ENCODE measurements at regions not wholly inside any gene's neighbourhood (a gene's known extent, or its start where the extent isn't known, plus 50 kb on each side); places are given as distances from the start of the nearest gene placed in this dataset.

DNA sequence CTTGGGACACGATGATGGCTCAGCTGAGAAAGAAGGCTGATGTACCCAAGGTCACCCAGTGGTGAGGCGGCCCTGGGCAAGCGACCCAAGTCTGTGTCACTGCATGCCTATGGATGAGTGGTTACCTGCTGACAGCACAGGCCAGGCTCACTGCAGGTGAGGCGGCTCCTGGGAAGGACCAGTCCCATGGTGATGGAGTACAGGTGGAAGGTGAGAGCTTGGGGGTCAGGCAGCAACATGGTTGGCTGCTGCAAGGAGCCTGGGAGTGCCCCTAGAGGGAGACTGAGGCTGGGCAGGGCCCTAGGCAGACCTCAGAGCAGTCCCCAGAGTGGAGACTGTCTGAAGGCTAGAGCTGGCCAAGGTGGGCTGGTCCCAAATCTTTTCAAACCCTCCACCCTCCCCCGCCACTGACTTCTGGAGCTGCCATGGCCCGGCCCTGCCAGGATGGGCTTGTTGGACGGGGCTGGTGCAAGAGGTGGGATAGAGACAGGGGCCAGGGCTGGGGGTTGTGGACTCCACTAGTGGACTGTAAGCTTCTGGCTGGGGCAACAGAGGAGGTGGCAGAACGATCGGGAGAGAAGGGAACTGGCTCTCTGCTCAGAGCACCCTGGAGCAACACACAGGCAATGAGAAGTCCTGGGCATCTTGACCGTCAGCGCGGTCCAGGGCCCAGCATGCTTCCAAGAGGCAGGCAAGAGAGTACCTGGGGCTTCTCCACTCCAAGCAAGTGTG is 72.5 kb upstream of the SLC6A11 start:
- no peak for DNase-seq

DNA sequence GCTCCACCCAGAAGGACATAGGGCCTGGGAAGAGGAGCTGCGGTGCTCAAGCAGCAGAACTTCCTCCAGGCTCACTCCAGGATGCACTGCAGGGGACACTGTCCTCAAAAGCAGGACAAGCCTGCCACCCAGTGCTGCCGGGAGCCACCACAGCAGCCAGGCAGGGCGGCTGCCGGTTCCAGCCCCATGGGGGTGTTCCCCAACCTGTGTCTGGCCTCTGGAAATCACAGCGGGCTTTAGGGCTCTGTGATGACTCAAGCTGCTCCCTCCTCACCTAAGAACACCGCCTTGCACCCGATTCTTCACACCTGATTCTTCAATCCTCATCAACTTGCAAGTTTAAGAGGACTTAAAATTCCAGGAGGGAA is 71.9 kb upstream of the SLC6A11 start:
- no peak for DNase-seq

DNA sequence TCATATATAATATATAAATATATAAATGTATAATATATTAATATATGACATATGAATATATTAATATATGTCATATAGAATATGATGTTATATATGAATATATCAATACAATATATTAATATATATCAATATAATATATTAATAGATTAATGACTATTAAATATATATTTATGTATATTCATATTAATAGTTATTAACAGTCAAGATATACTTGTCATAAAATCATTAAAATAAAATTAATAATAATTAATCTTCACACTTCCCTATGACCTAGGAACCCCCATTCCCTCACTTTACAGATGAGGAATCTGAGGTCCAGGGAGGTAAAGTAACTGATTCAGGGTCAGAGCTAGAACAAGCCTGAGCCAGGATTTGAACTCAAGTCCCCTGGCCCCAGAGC is 70.6 kb upstream of the SLC6A11 start:
- DNase-seq = no peak

DNA sequence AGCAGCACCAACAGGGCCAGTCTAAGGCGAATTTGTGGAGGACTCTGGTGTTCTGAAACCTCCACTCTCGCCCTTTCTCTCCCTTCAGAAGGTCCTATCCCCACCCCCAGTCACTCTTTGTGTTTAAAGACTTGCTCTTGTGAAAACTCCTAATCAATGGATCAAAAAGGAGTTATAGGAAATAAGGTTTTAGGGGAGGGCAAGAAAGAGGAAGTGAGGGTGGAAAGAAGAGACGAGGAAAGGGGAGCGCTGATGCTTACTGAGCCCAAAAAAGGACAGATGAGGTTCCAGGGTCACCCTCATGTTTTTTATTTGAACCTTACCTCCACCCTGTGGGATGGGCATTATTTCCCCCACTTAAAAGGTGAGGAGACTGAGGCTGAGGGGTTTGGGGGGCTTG is 70.0 kb upstream of the SLC6A11 start:
- DNase-seq = no peak

DNA sequence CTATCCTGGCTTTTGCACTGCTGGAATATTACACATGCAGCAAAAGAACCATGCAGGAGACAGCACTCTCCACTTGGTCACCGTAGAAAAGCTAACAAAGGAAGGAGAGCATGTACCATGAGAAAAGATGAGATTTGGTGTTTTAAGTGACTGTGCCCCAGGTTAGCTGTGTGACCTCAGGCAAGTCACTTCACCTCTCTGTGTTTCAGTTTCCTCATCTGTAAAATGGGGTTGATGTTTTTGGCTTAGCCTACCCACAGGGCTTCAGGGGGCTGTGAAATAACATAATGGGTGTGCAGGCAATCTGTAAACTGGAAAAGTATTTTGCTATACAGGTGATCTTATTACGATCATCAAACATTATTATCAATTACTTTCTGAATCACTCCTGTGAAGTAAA is 69.3 kb upstream of the SLC6A11 start:
- DNase-seq = no peak

DNA sequence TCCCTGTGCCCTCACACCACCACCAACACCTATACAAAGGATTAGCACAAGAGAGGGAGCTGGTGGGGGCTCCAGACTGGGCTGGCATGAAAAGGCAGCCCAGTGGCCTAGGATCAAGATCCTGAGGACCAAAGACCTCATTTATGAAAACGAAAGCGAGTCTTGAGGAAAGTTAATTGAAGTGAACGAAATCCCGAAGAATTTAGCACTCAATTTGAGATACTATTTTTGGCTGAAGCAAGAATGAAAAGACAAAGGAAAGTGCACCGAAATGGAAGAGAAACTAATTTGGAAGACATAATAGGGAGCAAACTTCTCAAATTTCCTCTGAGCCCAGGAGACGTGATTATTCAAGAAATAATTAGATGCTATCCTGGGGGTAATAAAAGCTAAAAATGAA is 68.7 kb upstream of the SLC6A11 start:
- DNase-seq = no peak

DNA sequence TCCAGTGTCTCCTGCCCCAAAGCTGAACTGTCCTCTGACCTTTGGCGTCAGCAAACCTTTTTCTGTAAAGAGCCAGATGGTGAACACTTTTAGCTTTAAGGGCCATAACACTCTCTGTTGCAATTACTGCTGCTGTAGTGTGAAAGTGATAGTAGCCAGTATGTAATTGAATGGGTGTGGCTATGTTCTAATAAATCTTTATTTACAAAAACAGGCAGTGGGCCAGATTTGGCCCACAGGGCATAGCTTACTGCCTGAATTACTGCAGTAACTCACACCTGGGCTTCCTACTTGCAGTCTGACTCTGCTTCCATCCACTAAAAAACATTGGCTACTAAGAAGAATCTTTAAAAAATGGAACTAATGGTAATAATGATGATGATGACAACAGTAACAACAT is 68.0 kb upstream of the SLC6A11 start:
- no peak for DNase-seq

DNA sequence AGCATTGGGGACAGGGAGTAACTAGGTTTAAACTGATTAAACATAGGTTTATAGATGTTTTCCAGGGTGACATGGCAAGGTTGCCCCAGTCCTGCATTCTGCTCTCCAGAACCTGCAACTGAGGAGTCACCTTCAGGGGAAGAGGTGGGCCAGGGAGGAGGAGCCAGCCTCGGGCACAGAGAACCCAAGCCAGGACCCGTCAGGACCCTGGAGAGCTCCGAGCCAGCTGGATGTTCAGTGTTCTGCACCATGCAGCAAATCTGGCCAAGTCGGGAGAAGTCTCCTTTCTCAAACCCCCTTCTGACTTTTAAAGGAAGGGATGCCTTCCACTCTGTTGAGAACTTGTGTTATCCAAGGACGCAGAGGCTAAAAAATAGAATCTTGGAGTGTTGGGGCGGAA is 62.1 kb upstream of the SLC6A11 start:
- DNase-seq = peak; percentile 47

DNA sequence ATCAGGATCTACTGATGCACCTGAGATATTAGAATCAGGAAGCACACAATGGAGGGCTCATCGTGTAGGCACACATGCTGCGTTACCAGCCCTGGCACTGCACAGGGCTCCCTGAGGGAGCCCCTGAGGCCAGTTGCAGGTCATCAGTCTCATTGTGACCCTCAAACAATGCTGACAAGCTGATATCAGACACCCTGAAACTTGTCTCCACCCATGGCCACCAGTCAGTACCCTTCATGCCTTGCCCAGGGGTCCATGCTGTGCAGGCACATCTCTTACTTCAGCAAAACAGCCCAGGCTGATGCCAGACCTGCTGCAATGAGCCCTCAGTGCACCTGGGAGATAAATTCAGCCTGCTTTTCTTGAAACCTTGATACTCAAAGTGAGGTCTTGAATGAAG is 59.5 kb upstream of the SLC6A11 start:
- DNase-seq = no peak

DNA sequence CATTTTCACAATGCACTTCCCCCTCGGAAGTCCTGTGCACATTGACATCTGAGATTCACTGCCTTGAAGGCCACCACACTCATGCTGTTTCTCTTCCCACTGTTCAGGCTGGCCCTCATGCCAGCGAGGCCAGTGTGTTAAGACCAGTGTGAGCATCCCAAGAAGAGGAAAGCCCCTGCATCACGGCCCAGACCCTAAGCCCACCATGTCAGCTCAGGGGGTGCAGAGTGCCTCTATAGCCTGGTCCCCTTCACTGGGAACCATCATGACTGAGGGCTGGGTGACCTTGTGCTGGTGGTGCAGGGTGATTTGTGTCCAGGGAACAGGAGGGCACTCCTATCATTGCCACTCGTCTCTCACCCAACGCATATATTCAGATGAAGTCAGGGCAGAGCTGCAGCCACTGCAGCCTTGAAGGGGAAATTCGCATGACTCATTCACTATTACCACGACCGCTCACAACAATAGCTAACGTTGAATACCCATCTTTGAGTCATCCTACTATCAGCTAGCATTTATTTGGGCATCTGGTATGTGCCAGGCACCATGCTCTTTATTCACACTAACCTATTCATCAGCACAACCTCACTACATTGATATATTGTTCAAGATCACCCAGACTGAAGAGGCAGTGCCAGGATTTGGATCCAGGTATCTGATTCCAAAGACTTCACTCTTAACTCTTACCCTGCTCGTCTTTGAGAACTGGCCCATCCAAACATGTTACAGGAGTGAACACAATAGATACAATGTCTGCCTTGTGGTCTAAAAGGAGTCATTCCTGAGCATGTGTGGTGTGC is 58.8 kb upstream of the SLC6A11 start:
- no peak for DNase-seq

DNA sequence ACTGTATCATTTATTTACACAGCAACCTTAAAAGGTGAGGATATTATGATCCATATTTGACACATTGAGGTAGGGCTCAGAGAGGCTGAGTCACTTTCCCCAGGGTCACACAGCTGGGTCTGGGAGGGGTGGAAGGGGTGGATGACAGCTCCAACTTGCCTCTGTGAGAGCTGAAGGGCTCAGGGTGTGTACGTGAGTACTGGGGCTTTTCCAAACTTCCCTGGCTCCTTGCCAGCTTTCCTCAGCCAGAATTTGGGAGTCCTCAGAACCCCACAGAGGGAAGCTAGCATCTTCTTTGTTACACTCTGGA is 58.3 kb upstream of the SLC6A11 start:
- no peak for DNase-seq

DNA sequence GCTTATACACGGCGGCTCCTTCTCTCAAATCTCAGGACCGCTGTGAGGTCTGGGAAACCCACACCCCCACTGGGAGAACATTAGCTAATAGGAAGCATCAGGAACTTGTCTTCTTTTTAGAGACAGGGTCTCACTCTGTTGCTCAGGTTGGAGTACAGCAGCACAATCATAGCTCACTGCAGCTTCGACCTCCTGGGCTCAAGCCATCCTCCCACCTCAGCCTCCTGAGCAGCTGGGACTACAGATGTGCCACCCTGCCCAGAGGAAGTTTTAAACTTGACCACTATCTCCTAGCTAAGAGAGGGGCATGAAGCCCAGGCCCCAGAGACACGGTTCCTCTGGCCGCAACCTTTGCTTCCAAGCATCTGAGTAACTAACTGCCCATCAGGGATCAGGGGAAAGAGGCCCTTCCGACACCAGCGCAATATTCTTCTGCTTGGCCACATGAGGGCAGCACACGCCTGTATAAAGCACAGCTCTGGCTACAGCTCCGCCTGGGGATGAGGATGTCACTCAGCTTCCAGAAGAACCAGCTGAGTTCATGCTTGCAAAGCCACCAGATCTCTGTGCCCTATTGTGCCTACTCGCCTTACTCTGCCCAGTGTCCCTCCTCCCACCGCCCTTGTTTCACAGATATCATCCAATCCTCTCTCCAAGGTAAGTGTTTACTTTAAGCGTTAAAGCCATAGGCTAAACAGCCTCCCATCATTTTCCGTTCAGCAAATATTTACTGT is 57.6 kb upstream of the SLC6A11 start:
- DNase-seq = peak; percentile 39

DNA sequence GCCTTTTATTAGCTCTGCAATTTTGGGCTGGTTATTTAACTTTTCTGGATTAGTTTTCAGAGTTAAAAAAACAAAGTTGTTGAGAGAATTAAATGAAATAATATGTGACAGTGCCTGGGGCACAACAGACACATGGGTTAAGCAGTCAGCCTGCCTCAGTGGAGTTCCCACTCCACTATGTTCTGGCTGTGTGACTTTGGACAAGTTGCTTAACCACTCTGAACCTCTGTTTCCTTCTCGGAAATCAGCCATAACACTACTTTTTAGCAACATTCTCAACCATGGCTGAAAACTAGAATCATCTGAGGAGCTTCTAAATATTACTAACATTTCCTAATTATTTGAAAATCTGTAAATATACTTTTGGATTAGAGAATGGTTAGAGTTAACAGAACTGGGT is 56.5 kb upstream of the SLC6A11 start:
- no peak for DNase-seq

DNA sequence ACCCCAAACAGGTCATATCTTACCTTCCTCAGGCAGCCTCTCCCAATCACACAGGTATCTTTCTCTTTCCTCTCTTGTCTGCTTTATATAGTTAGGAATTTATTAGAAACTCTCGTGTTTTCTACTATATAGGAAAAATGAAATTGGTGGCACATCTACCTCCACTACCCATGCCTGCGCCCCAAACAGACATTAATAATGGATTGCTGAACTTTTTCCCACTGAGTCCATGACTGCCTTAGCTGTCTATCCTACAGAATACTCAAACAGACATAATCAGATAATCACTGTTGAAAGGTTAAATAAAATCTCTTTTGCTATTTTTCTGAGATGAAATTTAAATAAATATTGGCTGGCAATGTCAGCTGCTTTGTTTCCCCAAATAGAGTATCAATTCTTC is 55.8 kb upstream of the SLC6A11 start:
- DNase-seq = no peak

DNA sequence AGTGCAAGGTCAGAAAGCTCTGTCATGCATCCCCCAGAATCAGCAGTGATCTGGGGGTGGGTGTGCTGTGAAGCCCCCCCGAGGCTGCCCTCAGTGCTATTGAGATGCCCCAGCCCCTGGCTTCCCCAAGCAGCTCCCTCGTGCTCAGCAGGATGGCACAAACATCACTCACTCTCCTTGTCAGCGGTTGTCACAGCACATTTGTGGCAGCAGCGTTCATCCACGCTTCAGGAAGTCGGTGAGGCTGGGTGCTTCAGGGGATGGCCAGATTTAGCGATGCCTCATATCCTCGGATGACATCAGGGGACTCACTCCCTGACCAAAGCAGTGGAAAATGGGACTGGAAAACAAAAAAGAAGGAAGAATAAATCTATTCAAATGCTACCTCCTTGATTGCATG is 54.4 kb upstream of the SLC6A11 start:
- DNase-seq = no peak

DNA sequence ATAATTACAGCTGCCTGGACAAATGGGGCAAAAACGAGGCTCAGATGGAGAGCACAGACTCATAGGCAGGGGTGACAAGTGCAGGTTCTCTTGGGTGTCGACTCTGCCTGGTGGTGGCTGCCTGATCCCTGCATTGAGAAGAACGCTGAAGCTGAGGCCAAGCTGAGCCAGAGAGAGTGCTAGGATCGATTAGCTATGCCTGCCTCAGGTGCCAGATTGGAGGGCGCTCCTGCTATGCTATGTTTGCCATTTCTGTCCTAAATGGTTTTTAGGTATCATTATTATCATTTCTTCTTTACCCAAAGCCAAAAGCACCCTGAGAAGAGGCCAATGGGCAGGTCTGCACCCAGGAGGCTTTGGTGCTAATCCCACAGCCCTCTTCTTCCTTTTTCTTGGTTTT is 53.9 kb upstream of the SLC6A11 start:
- no peak for DNase-seq

DNA sequence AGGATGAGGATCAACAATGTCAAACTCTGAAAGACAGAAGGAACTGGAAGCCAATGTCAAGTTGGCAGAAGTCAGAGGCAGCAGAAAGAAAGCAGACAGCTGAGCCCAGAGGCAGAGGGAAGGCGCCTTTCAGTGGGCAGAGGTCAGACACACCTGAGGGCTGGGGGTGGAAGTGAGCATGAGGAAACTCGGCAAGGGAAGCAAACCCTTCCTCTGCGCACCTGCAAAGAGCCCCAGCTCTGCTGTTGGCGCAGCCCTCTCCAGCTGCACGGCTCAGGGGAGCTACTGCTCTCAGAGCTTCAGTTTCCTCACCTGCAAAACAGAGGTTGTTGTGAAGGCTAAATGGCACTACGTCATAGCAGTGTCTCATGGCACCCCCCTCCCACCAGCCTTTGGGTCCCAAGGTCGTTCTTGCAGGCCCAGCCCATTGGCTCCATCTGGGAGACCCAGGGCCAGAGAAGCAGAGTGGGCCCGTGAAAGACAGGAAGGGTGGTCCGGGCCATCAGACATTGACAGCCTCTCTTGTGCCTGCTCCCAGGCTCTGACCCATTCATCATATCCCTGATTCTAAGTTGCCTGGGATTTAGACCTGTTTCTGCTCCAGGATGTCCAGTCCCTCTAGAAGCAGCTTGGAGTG is 53.3 kb upstream of the SLC6A11 start:
- no peak for DNase-seq

DNA sequence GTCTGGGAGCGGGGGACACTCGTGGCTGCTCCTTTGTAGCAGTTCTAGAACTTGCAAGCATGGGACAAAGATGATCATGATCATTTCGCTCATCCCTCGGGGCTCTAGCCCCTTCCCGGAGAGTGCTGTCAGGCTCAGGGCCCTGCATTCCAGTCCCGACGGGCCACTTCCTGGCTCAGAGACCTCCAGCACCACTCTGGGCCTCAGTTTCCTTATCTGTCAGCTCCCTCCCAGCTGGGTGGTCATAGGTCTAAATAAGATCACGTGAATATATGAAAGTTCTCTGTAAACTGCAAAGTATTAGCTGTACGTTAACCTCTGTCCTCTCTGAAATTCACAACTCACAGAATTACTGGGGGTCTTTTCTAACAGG is 52.8 kb upstream of the SLC6A11 start:
- no peak for DNase-seq

DNA sequence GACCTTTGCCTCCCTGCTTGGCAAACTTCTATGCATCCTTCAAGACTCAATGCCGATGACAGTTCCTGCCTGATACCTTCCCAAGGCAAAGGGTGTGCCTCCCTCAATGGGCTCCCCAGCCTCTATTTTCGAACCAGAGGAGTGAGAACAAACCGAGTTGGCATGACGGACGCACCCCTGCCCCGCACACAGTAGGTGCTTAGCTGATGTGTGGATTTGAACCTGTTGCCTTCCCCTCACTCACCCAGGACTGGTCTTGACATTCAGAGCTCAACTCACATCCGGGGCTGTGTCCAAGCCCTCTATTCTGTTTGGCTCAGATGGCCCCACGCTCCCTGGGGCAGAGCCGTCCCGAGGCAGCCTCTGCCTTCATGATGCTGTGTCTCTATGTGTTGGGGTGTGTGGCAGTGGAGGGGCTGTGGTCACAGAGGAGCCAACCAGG is 52.2 kb upstream of the SLC6A11 start:
- no peak for DNase-seq

DNA sequence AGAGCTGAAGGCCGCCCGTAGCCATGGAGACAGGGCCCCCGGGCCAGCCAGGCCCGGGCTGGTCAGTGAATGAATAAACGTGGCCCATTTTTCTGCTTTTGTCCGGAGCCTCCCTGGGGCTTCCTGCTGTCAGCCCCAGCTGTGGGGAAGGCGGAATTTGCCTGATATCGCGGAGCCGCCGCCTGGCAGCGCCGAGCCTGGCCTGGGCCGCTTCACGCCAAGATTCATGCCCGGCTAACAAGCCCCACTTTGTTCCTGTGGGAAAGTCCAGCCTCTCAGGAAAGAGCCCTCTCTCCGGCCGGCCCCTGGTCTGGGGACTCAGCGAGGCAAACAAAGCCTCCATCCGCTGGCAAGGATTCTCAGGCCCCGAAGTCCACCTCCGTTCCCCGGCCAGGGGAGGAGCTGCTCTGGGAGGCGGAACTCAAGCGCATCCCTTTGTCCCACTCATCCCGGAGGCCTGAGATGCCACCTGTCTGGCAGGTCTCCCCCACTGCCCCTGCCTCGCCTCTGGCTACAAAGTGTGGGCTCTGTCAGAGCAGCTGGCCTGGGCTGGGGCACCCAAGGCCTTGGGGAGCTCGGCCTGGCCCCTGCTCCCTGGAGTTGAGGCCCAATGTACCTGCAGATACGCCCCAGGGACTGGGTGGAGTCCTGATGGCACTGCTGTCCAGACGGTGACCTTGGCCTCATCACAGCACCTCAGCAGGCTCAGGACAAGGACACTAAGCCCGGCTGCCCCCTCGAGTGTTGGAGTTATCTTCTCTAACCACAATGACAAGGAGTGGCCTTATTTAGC is 51.6 kb upstream of the SLC6A11 start:
- DNase-seq = no peak

DNA sequence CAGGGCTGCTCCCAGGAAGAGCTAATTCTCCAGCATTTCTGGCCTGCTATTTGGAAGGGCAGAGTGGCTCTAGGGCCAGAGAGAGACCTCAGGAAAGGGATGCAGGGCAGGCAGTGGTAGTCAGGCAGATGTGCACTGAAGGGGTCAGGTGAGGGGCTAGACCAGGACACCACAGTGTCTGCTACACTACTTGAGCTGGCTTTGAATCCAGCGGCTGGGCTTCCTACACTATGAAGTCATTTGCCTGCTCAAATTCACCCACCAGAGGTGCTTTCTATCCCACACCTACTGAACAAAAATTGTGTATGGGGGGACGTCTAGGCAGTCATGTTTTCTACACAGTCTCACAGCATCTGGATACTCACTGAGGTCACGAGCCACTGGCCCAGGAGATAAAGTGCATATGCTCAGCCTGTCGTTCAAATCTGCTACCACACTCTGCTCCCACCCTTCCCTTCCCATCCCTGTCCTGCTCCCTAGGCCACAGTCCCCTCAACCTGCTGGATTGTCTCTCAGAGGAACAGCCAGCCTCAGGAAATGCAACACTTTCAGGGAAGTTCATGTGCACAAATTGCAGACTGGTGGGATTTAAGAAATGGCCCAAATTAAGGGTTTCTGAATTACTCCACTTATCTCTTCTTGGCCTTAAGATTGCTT is 49.9 kb upstream of the SLC6A11 start:
- no peak for DNase-seq

All from stimulated activated CD4-positive, alpha-beta T cell treated with anti-CD3 and anti-CD28 coated beads, Interleukin-12 subunit alpha, Interleukin-12 subunit beta, amount 100 ng/mL, for 4 hours (primary cell).